ENCODE measurements at regions not wholly inside any gene's neighbourhood (a gene's known extent, or its start where the extent isn't known, plus 50 kb on each side); places are given as distances from the start of the nearest gene placed in this dataset.

DNA sequence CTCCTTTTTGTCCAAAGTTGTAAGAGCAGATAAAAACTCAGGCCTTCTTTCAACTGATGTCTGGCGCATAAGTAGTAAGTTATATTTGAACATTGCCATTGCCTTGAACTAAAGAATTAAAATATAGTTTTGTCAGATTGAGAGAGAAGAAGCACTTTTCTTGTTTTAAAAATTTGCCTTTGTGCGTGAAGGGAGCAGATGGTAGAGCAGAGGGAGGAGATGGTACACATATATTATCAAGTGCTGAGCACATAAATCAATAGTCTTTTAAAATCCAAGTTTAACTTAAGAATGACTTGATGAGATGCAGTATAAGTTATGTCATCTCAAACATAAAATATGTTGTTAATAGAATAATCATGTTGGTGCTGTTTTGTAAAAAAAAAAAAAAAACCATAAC, 504.6 kb upstream of the KLHL1 start:
- DNase-seq (ENCODE audit: insufficient read length) (no peak), FAIRE-seq (no peak)
- TF ChIP-seq POLR2AphosphoS5 (IDR thresholded peaks at IDR 0.05; ENCODE audit: low read depth, low read length) (no peak), POLR2A (IDR thresholded peaks at IDR 0.05; ENCODE audit: low read depth, low read length) (no peak), TAF1 (IDR thresholded peaks at IDR 0.05; ENCODE audit: borderline replicate concordance, low read depth, low read length) (no peak)

- no peak for TF ChIP-seq POLR2A (IDR thresholded peaks at IDR 0.05; ENCODE audit: low read depth, low read length)
- TF ChIP-seq TAF1 (IDR thresholded peaks at IDR 0.05; ENCODE audit: borderline replicate concordance, low read depth, low read length), result no peak
- TF ChIP-seq POLR2AphosphoS5 (IDR thresholded peaks at IDR 0.05; ENCODE audit: low read depth, low read length), result no peak
- no peak for DNase-seq (ENCODE audit: insufficient read length)
- no peak for FAIRE-seq
Measured at GRCh38 chr13:70604448-70604847, 496.2 kb upstream of the KLHL1 start.

DNA sequence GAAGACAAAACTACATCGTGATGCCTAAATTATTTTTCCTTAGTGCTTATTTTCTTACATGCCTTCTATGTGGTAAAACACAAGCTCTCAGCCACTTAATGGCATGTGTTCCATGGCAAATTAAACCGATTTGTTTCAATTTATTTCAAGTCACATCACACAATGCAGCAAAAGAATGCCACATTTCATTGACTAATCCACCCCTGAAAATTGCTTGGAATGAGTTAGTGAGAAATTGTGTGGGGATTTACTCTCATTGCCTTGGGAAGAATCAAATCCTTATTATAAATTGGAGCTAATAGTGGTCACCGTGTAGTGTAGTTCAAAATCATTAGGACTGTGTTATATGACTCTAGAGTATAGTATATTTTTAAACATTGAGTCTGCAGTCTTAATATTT, 485.5 kb upstream of the KLHL1 start:
- TF ChIP-seq POLR2A (IDR thresholded peaks at IDR 0.05; ENCODE audit: low read depth, low read length), result no peak
- FAIRE-seq (no peak), DNase-seq (ENCODE audit: insufficient read length) (no peak)

DNA sequence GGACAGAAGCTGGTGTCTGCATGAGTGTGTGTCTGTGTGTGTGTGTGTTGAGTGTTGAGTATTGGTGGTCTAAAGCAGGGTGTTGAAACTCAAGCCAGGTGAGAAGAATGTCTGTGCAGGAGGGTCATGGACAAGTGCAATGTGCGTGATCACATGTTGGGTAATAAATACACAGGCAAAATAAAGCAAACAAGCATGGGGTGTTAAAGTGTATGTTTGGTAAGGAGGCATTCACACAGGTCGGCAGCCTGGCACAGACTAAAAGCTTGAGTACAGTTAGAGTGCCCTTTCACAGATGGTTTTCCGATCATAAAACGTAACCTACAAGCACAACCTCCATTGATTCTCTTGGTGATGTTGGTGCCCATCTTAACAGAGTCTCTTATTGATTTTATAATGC, 476.9 kb upstream of the KLHL1 start:
- FAIRE-seq (no peak), DNase-seq (ENCODE audit: insufficient read length) (no peak)
- TF ChIP-seq POLR2AphosphoS5 (IDR thresholded peaks at IDR 0.05; ENCODE audit: low read depth, low read length) (no peak), TAF1 (IDR thresholded peaks at IDR 0.05; ENCODE audit: borderline replicate concordance, low read depth, low read length) (no peak)

DNA sequence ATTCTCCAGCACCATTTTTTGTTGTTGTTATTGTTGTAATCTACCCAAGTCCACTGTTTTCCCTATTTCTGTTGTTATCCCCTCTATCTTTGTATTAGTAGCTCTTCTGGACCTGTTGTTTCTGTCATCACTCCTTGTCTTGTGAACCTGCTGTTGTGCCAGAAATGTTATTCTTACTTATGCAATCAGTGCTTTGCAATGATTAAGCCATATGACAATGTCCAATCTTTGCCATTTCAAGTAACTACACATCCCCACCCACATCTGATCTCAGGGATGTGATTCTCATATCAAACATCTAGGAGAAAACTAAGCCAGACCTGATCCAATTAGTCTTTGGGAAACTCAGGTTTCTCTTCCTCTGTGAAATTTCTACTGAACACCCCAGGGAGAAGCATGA, 472.6 kb upstream of the KLHL1 start:
- DNase-seq (ENCODE audit: insufficient read length) (no peak), FAIRE-seq (no peak)
- no peak for TF ChIP-seq TAF1 (IDR thresholded peaks at IDR 0.05; ENCODE audit: borderline replicate concordance, low read depth, low read length)
- no peak for TF ChIP-seq POLR2AphosphoS5 (IDR thresholded peaks at IDR 0.05; ENCODE audit: low read depth, low read length)
- no peak for TF ChIP-seq POLR2A (IDR thresholded peaks at IDR 0.05; ENCODE audit: low read depth, low read length)

DNA sequence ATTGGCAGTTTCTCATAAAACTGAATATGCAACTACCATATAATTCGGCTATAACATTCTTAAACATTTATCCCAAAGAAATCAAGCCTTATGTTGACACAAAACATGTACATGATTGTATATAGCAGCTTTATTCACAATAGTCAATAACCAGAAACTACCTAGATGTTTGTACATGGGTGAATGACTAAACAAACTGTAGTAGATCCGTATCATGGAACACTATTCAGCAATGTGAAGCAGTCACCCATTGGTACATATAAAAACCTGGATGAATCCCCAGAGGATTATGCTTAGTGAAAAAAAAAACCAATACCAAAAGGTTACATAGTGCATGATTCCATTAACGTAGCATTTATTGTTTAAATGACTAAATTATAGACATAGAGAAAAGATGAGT, 471.7 kb upstream of the KLHL1 start:
- TF ChIP-seq POLR2A (IDR thresholded peaks at IDR 0.05; ENCODE audit: low read depth, low read length) (no peak), TAF1 (IDR thresholded peaks at IDR 0.05; ENCODE audit: borderline replicate concordance, low read depth, low read length) (no peak), POLR2AphosphoS5 (IDR thresholded peaks at IDR 0.05; ENCODE audit: low read depth, low read length) (no peak)
- DNase-seq (ENCODE audit: insufficient read length) (no peak), FAIRE-seq (no peak)

- TF ChIP-seq POLR2A (IDR thresholded peaks at IDR 0.05; ENCODE audit: low read depth, low read length) (no peak), POLR2AphosphoS5 (IDR thresholded peaks at IDR 0.05; ENCODE audit: low read depth, low read length) (no peak), TAF1 (IDR thresholded peaks at IDR 0.05; ENCODE audit: borderline replicate concordance, low read depth, low read length) (no peak)
- FAIRE-seq, result no peak
- no peak for DNase-seq (ENCODE audit: insufficient read length)
Measured at GRCh38 chr13:70571221-70571620, 463.0 kb upstream of the KLHL1 start.

GRCh38 chr13:70568571-70568970, 460.3 kb upstream of the KLHL1 start:
- DNase-seq (ENCODE audit: insufficient read length), result no peak
- FAIRE-seq, result no peak
- TF ChIP-seq TAF1 (IDR thresholded peaks at IDR 0.05; ENCODE audit: borderline replicate concordance, low read depth, low read length) (no peak), POLR2A (IDR thresholded peaks at IDR 0.05; ENCODE audit: low read depth, low read length) (no peak), POLR2AphosphoS5 (IDR thresholded peaks at IDR 0.05; ENCODE audit: low read depth, low read length) (no peak)

- DNase-seq (ENCODE audit: insufficient read length) (no peak), FAIRE-seq (no peak)
- TF ChIP-seq POLR2AphosphoS5 (IDR thresholded peaks at IDR 0.05; ENCODE audit: low read depth, low read length) (no peak), POLR2A (IDR thresholded peaks at IDR 0.05; ENCODE audit: low read depth, low read length) (no peak), TAF1 (IDR thresholded peaks at IDR 0.05; ENCODE audit: borderline replicate concordance, low read depth, low read length) (no peak)
Measured at GRCh38 chr13:70544706-70545105, 436.5 kb upstream of the KLHL1 start.

DNA sequence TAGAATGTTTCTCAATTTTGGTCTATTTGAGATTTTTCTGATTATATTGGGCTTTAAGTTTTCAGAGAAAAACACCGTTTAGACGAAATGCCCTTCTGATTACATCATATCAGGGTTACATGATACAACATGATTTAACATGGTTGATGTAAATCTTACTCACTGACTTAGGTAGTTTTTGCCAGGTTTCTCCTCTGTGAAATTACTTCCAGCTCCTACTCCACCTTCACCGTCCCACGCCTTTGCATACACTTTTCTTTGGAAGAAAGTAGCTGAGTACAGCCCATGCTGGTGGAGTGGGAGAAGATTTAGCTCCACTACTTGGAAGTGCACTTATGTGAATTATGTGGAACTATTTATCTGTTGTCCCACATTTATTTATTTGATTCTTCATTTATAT, 433.2 kb upstream of the KLHL1 start:
- no peak for TF ChIP-seq TAF1 (IDR thresholded peaks at IDR 0.05; ENCODE audit: borderline replicate concordance, low read depth, low read length)
- TF ChIP-seq POLR2AphosphoS5 (IDR thresholded peaks at IDR 0.05; ENCODE audit: low read depth, low read length), result no peak
- DNase-seq (ENCODE audit: insufficient read length) (no peak), FAIRE-seq (no peak)

DNA sequence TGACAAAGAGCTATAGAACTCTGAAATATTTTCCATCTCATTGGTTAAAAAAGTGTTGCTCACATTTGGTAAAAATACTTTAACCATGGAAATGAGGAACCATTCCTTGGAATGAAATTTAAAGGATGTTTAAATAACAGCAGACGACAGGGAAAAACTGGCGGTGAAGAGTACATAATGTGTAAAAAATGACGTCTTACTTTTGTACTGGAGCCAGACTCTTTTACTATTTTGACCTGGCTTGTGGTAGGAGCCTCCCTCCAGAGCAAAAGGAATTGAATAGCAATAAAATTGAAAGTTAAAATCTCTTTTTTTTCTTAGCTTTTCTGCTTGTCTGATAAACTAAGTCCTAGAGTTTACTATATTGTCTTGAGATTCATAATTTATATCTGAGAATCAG, 426.2 kb upstream of the KLHL1 start:
- TF ChIP-seq POLR2A (IDR thresholded peaks at IDR 0.05; ENCODE audit: low read depth, low read length), result no peak
- TF ChIP-seq TAF1 (IDR thresholded peaks at IDR 0.05; ENCODE audit: borderline replicate concordance, low read depth, low read length), result no peak
- TF ChIP-seq POLR2AphosphoS5 (IDR thresholded peaks at IDR 0.05; ENCODE audit: low read depth, low read length), result no peak
- DNase-seq (ENCODE audit: insufficient read length), result no peak
- FAIRE-seq, result no peak

DNA sequence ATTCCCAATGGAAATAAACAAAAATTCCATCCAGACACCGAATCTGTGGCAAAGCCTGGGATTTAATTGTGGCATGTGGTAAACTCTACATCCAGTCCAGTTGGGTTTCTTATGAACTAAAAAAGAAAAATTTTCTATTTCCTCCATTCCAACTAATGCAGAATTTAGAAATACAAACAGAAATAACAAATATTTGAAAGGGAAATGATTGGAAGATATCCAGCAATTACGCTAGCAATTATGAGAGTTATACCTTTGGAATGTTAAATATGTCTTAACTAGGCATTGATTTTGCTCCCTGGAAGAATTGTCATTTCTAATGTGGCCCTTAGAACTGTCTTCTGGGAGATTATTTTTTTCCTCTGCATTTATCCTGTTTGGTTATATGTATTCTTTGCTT, 421.4 kb upstream of the KLHL1 start:
- TF ChIP-seq POLR2A (IDR thresholded peaks at IDR 0.05; ENCODE audit: low read depth, low read length), result no peak
- TF ChIP-seq TAF1 (IDR thresholded peaks at IDR 0.05; ENCODE audit: borderline replicate concordance, low read depth, low read length), result no peak
- TF ChIP-seq POLR2AphosphoS5 (IDR thresholded peaks at IDR 0.05; ENCODE audit: low read depth, low read length), result no peak
- FAIRE-seq (no peak), DNase-seq (ENCODE audit: insufficient read length) (no peak)

DNA sequence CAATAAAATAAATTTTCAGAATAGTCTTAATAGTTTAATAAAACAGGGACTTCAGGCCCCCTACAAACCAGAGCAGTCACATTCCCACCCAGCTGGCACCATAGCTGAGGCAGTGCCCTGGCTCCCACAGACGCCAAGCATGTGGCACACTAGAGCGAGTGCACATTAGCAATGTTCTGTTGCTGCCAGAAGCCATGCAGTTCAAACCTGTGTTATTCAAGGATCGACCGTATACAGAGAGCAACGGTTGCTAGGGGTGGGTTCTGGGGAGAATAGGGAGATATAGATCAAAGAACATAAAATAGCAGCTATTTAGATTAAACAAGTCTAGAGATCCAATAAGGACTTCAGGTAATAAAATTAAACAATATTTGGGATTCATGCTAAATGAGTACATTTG, 419.3 kb upstream of the KLHL1 start:
- FAIRE-seq (no peak), DNase-seq (ENCODE audit: insufficient read length) (no peak)

More for the DNA sequence above, 419.3 kb upstream of the KLHL1 start:
- TF ChIP-seq POLR2AphosphoS5 (IDR thresholded peaks at IDR 0.05; ENCODE audit: low read depth, low read length), result no peak
- TF ChIP-seq TAF1 (IDR thresholded peaks at IDR 0.05; ENCODE audit: borderline replicate concordance, low read depth, low read length), result no peak
- no peak for TF ChIP-seq POLR2A (IDR thresholded peaks at IDR 0.05; ENCODE audit: low read depth, low read length)
